HL-60 (cell line): ENCODE measurements at regions not wholly inside any gene's neighbourhood (a gene's known extent, or its start where the extent isn't known, plus 50 kb on each side); places are given as distances from the start of the nearest gene placed in this dataset.

Experiments
- DNase-seq, 2 experiments: peaks; one replicate each; pipeline ENCODE4 v3.0.0-alpha.2; 2010 to 2020; ENCODE audit warnings: low read depth in 1 of 2, low spot score in 1 of 2
- H3K27ac ChIP-seq: fragments of 250-450 bp; sonication (Bioruptor Pico); replicated peaks from 2 replicates; pipeline ENCODE4 v1.5.1; 2020; ENCODE audit warnings: mild to moderate bottlenecking, moderate library complexity
- H3K27me3 ChIP-seq: fragments of 250-450 bp; sonication (Bioruptor Pico); 2 replicates; pipeline ENCODE4 v1.5.1; 2021; ENCODE audit warnings: mild to moderate bottlenecking, moderate library complexity; ENCODE audit not compliant: insufficient read depth, poor library complexity, severe bottlenecking
- H3K4me3 ChIP-seq: replicated peaks from 2 replicates; pipeline ENCODE4 v1.5.1; 2011; ENCODE audit warnings: mild to moderate bottlenecking, control low read depth, low read length; ENCODE audit not compliant: insufficient read depth
- GABPA ChIP-seq: IDR thresholded peaks from 2 replicates; pipeline ENCODE4 v1.6.1; 2012; ENCODE audit warnings: low read depth
- POLR2AphosphoS5 ChIP-seq: IDR thresholded peaks from 2 replicates; pipeline ENCODE4 v1.6.1; 2012; ENCODE audit warnings: low read depth
- SPI1 ChIP-seq: IDR thresholded peaks from 2 replicates; pipeline ENCODE4 v1.6.1; 2012; ENCODE audit warnings: low read depth, mild to moderate bottlenecking, borderline replicate concordance
- TF ChIP-seq, protein P1 (sequence below): IDR thresholded peaks from one replicate; pipeline ENCODE4 v1.5.1; 2011; ENCODE audit warnings: low read length, control low read depth, inconsistent platforms; ENCODE audit not compliant: insufficient read depth
- TF ChIP-seq, protein P2 (sequence below): IDR thresholded peaks from 2 replicates; pipeline ENCODE4 v1.6.1; 2012; ENCODE audit warnings: low read depth; ENCODE audit not compliant: insufficient replicate concordance

GRCh38 chr13:47146991-47147811 is 250.3 kb upstream of the HTR2A start:
- no peak for DNase-seq
- Histone ChIP-seq H3K4me3 (no peak overlapping the region), H3K27ac (no peak overlapping the region), H3K27me3 (no peaks in the 10 kb centered on the region)
- TF ChIP-seq, protein P1, sequence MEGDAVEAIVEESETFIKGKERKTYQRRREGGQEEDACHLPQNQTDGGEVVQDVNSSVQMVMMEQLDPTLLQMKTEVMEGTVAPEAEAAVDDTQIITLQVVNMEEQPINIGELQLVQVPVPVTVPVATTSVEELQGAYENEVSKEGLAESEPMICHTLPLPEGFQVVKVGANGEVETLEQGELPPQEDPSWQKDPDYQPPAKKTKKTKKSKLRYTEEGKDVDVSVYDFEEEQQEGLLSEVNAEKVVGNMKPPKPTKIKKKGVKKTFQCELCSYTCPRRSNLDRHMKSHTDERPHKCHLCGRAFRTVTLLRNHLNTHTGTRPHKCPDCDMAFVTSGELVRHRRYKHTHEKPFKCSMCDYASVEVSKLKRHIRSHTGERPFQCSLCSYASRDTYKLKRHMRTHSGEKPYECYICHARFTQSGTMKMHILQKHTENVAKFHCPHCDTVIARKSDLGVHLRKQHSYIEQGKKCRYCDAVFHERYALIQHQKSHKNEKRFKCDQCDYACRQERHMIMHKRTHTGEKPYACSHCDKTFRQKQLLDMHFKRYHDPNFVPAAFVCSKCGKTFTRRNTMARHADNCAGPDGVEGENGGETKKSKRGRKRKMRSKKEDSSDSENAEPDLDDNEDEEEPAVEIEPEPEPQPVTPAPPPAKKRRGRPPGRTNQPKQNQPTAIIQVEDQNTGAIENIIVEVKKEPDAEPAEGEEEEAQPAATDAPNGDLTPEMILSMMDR = no peak
- TF ChIP-seq POLR2AphosphoS5 (no peak), GABPA (no peak), SPI1 (no peak; the same call in 1 of the 2 replicates)
- TF ChIP-seq, protein P2, sequence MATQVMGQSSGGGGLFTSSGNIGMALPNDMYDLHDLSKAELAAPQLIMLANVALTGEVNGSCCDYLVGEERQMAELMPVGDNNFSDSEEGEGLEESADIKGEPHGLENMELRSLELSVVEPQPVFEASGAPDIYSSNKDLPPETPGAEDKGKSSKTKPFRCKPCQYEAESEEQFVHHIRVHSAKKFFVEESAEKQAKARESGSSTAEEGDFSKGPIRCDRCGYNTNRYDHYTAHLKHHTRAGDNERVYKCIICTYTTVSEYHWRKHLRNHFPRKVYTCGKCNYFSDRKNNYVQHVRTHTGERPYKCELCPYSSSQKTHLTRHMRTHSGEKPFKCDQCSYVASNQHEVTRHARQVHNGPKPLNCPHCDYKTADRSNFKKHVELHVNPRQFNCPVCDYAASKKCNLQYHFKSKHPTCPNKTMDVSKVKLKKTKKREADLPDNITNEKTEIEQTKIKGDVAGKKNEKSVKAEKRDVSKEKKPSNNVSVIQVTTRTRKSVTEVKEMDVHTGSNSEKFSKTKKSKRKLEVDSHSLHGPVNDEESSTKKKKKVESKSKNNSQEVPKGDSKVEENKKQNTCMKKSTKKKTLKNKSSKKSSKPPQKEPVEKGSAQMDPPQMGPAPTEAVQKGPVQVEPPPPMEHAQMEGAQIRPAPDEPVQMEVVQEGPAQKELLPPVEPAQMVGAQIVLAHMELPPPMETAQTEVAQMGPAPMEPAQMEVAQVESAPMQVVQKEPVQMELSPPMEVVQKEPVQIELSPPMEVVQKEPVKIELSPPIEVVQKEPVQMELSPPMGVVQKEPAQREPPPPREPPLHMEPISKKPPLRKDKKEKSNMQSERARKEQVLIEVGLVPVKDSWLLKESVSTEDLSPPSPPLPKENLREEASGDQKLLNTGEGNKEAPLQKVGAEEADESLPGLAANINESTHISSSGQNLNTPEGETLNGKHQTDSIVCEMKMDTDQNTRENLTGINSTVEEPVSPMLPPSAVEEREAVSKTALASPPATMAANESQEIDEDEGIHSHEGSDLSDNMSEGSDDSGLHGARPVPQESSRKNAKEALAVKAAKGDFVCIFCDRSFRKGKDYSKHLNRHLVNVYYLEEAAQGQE = no peak

- Histone ChIP-seq H3K4me3 (no peak overlapping the region), H3K27me3 (no peaks in the 10 kb centered on the region), H3K27ac (no peak overlapping the region)
- no peak for DNase-seq
- TF ChIP-seq SPI1 = no peak
- TF ChIP-seq, protein P2 = no peak
- TF ChIP-seq GABPA = no peak
- no peak for TF ChIP-seq POLR2AphosphoS5
- TF ChIP-seq, protein P1 = no peak
These were observed 249.3 kb upstream of the HTR2A start for GRCh38 chr13:47146136-47146535.

DNA sequence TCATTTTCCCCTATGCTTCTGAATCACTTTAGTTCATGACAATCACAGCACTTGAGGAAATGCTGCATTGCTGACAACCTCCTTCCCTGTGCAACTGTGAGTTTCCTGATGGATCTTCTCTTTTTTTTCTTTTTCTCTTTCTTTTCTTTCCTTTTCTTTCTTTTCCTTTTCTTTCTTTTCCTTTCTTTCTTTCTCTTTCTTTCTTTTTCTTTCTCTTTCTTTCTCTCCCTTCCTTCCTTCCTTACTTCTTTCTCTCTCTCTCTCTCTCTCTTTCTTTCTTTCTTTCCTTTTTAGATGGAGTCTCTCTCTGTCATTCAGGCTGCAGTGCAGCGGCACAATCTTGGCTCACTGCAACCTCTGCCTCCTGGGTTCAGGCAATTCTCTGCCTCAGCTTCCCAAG is 247.9 kb upstream of the HTR2A start:
- no peaks in the 10 kb centered on the region for H3K27me3 ChIP-seq
- no peak overlapping the region for H3K4me3 ChIP-seq
- no peak overlapping the region for H3K27ac ChIP-seq
- no peak for TF ChIP-seq POLR2AphosphoS5
- TF ChIP-seq, protein P1 = no peak
- TF ChIP-seq, protein P2 = no peak
- no peak for TF ChIP-seq SPI1
- no peak for TF ChIP-seq GABPA
- DNase-seq = no peak
